Endothelial cell of umbilical vein (primary cell): ENCODE measurements at regions not wholly inside any gene's neighbourhood (a gene's known extent, or its start where the extent isn't known, plus 50 kb on each side); places are given as distances from the start of the nearest gene placed in this dataset.

Experiments
- BruUV-seq: library from RNA; stranded (reverse); fragments of 400-500 nt; replicated peaks from 2 replicates; lab custom pipeline; 2021; lab: Mats Ljungman, UMichigan
- CTCF ChIA-PET: fragments of 300-600, 350-600 bp; sonication (Branson Sonifier 250); formaldehyde crosslinking; loops from one replicate; lab custom pipeline; 2021; ENCODE audit warnings: antibody characterized with exemption, inconsistent platforms; lab: Charles Lee
- POLR2A ChIA-PET: fragments of 300-600, 350-600 bp; sonication (Branson Sonifier 250); formaldehyde crosslinking; loops from one replicate; lab custom pipeline; 2021; ENCODE audit warnings: antibody characterized with exemption, inconsistent platforms; lab: Charles Lee
- DNase-seq: peaks from one replicate; pipeline ENCODE4 v3.0.0-alpha.2; 2011; ENCODE audit warnings: low read depth, low spot score
- FAIRE-seq: peaks from 2 replicates; lab custom pipeline; 2011; peaks lifted over from hg19 to GRCh38; lab: Jason Lieb, UNC
- H2AFZ ChIP-seq: 2 replicates; pipeline ENCODE4 v1.6.0; 2012; ENCODE audit warnings: low read depth, low read length, control low read depth, inconsistent platforms
- H3K27ac ChIP-seq: 2 replicates; pipeline ENCODE4 v1.5.1; 2011; ENCODE audit warnings: low read depth, mild to moderate bottlenecking, control low read depth, low read length, moderate library complexity; ENCODE audit not compliant: insufficient read depth
- H3K27me3 ChIP-seq, 2 experiments: 2 replicates each; pipeline versions ENCODE4 v1.6.0 to v1.6.1; 2011; ENCODE audit warnings: low read length in 2 of 2, mixed read lengths in 1 of 2; ENCODE audit not compliant: control insufficient read depth in 2 of 2, insufficient read depth in 2 of 2
- H3K36me3 ChIP-seq, 2 experiments: 2 replicates in 1 of 2; 3 replicates in 1 of 2; pipeline ENCODE4 v1.5.1; 2011; ENCODE audit warnings: low read length in 2 of 2, mild to moderate bottlenecking in 1 of 2, moderate library complexity in 1 of 2; ENCODE audit not compliant: control insufficient read depth in 2 of 2, insufficient read depth in 2 of 2; ENCODE audit errors: extremely low read depth in 1 of 2
- H3K4me1 ChIP-seq: 3 replicates; pipeline ENCODE4 v1.5.1; 2011; ENCODE audit warnings: mild to moderate bottlenecking, low read length; ENCODE audit not compliant: control insufficient read depth, insufficient read depth; ENCODE audit errors: extremely low read depth
- H3K4me2 ChIP-seq: 2 replicates; pipeline ENCODE4 v1.6.1; 2011; ENCODE audit warnings: low read length, control low read depth, mixed read lengths; ENCODE audit not compliant: insufficient read depth
- H3K4me3 ChIP-seq, 3 experiments: fragments of 200-600 bp in 1 of 3; sonication (generic), shearing (Covaris generic) in 1 of 3; replicated peaks in 1 of 3; 2 replicates each; pipeline ENCODE4 v1.5.1; 2011 to 2016; ENCODE audit warnings: control low read depth in 3 of 3, low read length in 3 of 3, mild to moderate bottlenecking in 2 of 3, inconsistent platforms in 1 of 3, low read depth in 1 of 3, moderate library complexity in 1 of 3; ENCODE audit not compliant: insufficient read depth in 1 of 3
- H3K79me2 ChIP-seq: 2 replicates; pipeline ENCODE4 v1.6.0; 2012; ENCODE audit warnings: low read length, inconsistent platforms; ENCODE audit not compliant: control insufficient read depth, insufficient read depth
- H3K9ac ChIP-seq: replicated peaks from 2 replicates; pipeline ENCODE3; 2011; ENCODE audit warnings: low read length, control low read depth; ENCODE audit not compliant: insufficient read depth; ENCODE audit errors: extremely low read depth
- H3K9me1 ChIP-seq: replicated peaks from 3 replicates; pipeline ENCODE4 v1.6.0; 2011; ENCODE audit warnings: mild to moderate bottlenecking, low read length; ENCODE audit not compliant: control insufficient read depth, insufficient read depth; ENCODE audit errors: extremely low read depth
- H3K9me3 ChIP-seq: replicated peaks from 2 replicates; pipeline ENCODE4 v1.5.1; 2012; ENCODE audit warnings: low read length, inconsistent platforms; ENCODE audit not compliant: control insufficient read depth, insufficient read depth
- H4K20me1 ChIP-seq: replicated peaks from 2 replicates; pipeline ENCODE3; 2011; ENCODE audit warnings: mild to moderate bottlenecking, low read length; ENCODE audit not compliant: control insufficient read depth, insufficient read depth; ENCODE audit errors: extremely low read depth
- EZH2 ChIP-seq: IDR thresholded peaks from 2 replicates; pipeline ENCODE4 v1.6.1; 2012; ENCODE audit warnings: borderline replicate concordance, low read depth, mild to moderate bottlenecking, moderate library complexity, low read length, inconsistent platforms; ENCODE audit not compliant: severe bottlenecking
- FOS ChIP-seq: IDR thresholded peaks from 2 replicates; pipeline ENCODE4 v1.6.1; 2011; ENCODE audit warnings: mild to moderate bottlenecking, low read length, moderate library complexity, borderline replicate concordance; ENCODE audit not compliant: insufficient read depth
- GATA2 ChIP-seq: IDR thresholded peaks from 2 replicates; pipeline ENCODE4 v1.7.0; 2011; ENCODE audit warnings: low read depth, mild to moderate bottlenecking, moderate library complexity, mixed read lengths, low read length; ENCODE audit not compliant: insufficient read length, insufficient read depth
- JUN ChIP-seq: IDR thresholded peaks from 2 replicates; pipeline ENCODE4 v1.6.1; 2011; ENCODE audit warnings: borderline replicate concordance, low read depth; ENCODE audit not compliant: insufficient read length, insufficient read depth
- MYC ChIP-seq: IDR thresholded peaks from one replicate; pipeline ENCODE4 v1.6.1; 2011; ENCODE audit warnings: mild to moderate bottlenecking, low read depth, low read length
- POLR2A ChIP-seq: IDR thresholded peaks from 2 replicates; pipeline ENCODE4 v1.6.1; 2012; ENCODE audit warnings: low read depth, mild to moderate bottlenecking, control low read depth, low read length
- POLR2AphosphoS5 ChIP-seq: IDR thresholded peaks from 2 replicates; pipeline ENCODE4 v1.6.1; 2012; ENCODE audit warnings: low read depth, mild to moderate bottlenecking, control low read depth, low read length, moderate library complexity; ENCODE audit not compliant: insufficient read depth
- dilution Hi-C: fragments of 300-500 bp; cut with MboI; formaldehyde crosslinking; loops from one replicate; pipeline ENCODE4 v1.15.0; 2019; ENCODE audit warnings: low sequenced_read_pairs; ENCODE audit not compliant: extremely low pct_ligation_motif_present
- intact Hi-C: fragments of 100-400 bp; cut with micrococcal nuclease; formaldehyde crosslinking; loops from one replicate; pipeline ENCODE4 v1.10.0; 2022
- TF ChIP-seq, protein P1 (sequence below), 2 donors: IDR thresholded peaks; 1 replicate in 1 of 2; 2 replicates in 1 of 2; pipeline ENCODE4 v1.5.1; 2011; ENCODE audit warnings: low read length in 2 of 2, mild to moderate bottlenecking in 2 of 2, moderate library complexity in 2 of 2, control low read depth in 1 of 2, inconsistent platforms in 1 of 2, low read depth in 1 of 2; ENCODE audit not compliant: insufficient read depth in 1 of 2; ENCODE audit errors: extremely low read depth in 1 of 2
- TF ChIP-seq, protein P2 (sequence below): IDR thresholded peaks from 2 replicates; pipeline ENCODE4 v1.6.1; 2011; ENCODE audit not compliant: insufficient read depth, insufficient read length

DNA sequence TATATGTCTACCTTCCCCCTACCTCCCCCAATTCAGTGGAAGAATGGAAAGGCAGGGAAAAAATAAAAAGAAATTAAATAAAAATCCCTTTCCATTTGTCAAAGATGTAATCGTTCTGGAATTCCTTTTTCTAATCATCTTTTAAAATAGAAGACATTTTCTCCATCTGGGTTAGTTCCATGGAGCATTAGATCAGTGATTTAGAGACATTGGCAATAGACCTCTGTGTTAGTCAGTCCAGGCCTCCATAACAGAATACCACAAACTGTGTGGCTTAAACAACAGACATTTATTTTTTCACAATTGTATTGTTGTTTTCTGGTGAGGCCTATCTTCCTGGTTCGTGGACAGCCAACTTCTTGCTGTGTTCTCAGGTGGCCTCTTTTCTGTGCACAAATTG is 516.6 kb upstream of the DAB2 start:
- no peak overlapping the region for H2AFZ ChIP-seq
- BruUV-seq, result no TSS peak
- no peaks in the 10 kb centered on the region for H4K20me1 ChIP-seq
- intact Hi-C loops, result loop anchor here (10.0 kb wide), 1 partner anchor 223 kb away; no protein-coding TSS in a partner anchor
- H3K9me1 ChIP-seq, result peaks cover 2% of the 10 kb centered on the region
- no peaks in the 10 kb centered on the region for H3K79me2 ChIP-seq
- H3K4me2 ChIP-seq, result no peak overlapping the region
- no peak overlapping the region for H3K4me3 ChIP-seq
- dilution Hi-C loops, result no loop called here
- no peaks in the 10 kb centered on the region for H3K9me3 ChIP-seq
- TF ChIP-seq FOS (no peak), POLR2AphosphoS5 (no peak), EZH2 (no peak), MYC (no peak), JUN (no peak)
- POLR2A ChIA-PET, result no interaction called here
- H3K27me3 ChIP-seq, result no peaks in the 10 kb centered on the region
- H3K4me1 ChIP-seq, result no peaks in the 10 kb centered on the region
- CTCF ChIA-PET, result interaction anchor here (0.6 to 0.7 kb wide), 2 partner anchors 43 to 629 kb away, joined by 3 read pairs; no protein-coding TSS in a partner anchor
- DNase-seq, result no peak
- H3K9ac ChIP-seq, result no peak overlapping the region
- FAIRE-seq, result no peak
- no peaks in the 10 kb centered on the region for H3K36me3 ChIP-seq
- no peak overlapping the region for H3K27ac ChIP-seq

DNA sequence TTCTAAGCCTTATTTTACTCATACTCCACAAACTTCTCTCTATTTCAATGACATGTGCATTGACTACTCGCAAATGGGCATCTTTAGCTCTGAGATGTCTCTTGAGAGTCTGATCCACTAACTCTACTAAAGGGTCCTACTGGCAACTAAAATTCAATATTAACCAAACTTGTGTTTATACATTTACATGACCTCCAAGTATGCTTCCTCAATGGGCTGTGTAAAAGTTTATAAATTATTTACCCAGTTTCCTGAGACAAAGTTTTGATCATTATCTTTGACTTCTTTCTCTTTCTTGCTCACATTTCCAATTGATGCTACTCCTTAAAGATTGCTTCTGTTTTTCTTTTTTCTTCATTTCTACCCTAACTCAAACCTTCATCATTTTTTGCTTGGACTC is 510.1 kb upstream of the DAB2 start:
- Histone ChIP-seq H2AFZ (no peak overlapping the region), H3K4me1 (no peaks in the 10 kb centered on the region), H3K4me2 (no peak overlapping the region), H3K9ac (no peak overlapping the region), H3K79me2 (no peaks in the 10 kb centered on the region), H3K4me3 (no peak overlapping the region), H3K36me3 (no peaks in the 10 kb centered on the region), H3K9me1 (no peaks in the 10 kb centered on the region), H3K27ac (no peak overlapping the region), H4K20me1 (no peaks in the 10 kb centered on the region), H3K9me3 (no peaks in the 10 kb centered on the region), H3K27me3 (no peaks in the 10 kb centered on the region)
- DNase-seq (no peak), FAIRE-seq (no peak)
- BruUV-seq, result no TSS peak
- POLR2A ChIA-PET, result no interaction called here
- CTCF ChIA-PET, result no interaction called here
- dilution Hi-C loops, result no loop called here
- intact Hi-C loops, result no loop called here
- no peak for TF ChIP-seq POLR2AphosphoS5
- TF ChIP-seq, protein P1, sequence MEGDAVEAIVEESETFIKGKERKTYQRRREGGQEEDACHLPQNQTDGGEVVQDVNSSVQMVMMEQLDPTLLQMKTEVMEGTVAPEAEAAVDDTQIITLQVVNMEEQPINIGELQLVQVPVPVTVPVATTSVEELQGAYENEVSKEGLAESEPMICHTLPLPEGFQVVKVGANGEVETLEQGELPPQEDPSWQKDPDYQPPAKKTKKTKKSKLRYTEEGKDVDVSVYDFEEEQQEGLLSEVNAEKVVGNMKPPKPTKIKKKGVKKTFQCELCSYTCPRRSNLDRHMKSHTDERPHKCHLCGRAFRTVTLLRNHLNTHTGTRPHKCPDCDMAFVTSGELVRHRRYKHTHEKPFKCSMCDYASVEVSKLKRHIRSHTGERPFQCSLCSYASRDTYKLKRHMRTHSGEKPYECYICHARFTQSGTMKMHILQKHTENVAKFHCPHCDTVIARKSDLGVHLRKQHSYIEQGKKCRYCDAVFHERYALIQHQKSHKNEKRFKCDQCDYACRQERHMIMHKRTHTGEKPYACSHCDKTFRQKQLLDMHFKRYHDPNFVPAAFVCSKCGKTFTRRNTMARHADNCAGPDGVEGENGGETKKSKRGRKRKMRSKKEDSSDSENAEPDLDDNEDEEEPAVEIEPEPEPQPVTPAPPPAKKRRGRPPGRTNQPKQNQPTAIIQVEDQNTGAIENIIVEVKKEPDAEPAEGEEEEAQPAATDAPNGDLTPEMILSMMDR (IDR thresholded peaks at IDR 0.05; ENCODE audit: extremely low read depth in 1 of 2, insufficient read depth in 1 of 2, low read depth in 1 of 2, low read length in 2 of 2), result no peak
- TF ChIP-seq, protein P2, sequence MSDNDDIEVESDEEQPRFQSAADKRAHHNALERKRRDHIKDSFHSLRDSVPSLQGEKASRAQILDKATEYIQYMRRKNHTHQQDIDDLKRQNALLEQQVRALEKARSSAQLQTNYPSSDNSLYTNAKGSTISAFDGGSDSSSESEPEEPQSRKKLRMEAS, result no peak
- TF ChIP-seq EZH2, result no peak
- no peak for TF ChIP-seq FOS
- TF ChIP-seq POLR2A, result no peak
- no peak for TF ChIP-seq MYC
- no peak for TF ChIP-seq GATA2
- TF ChIP-seq JUN, result no peak
